ENCODE measurements at regions not wholly inside any gene's neighbourhood (a gene's known extent, or its start where the extent isn't known, plus 50 kb on each side); places are given as distances from the start of the nearest gene placed in this dataset.

GRCh38 chr20:52799130-52799529 is 173.0 kb upstream of the TSHZ2 start:
- DNase-seq (ENCODE audit: low read depth): no peak
- no peaks in the 10 kb centered on the region for H3K36me3 ChIP-seq (ENCODE audit: control insufficient read depth, insufficient read depth, low read length)
- TF ChIP-seq CTCF (IDR thresholded peaks at IDR 0.05; ENCODE audit: insufficient read depth, low read length, poor library complexity, severe bottlenecking): no peak
- H3K4me3 ChIP-seq (ENCODE audit: low read depth, low read length): no peak overlapping the region
- H3K27me3 ChIP-seq (ENCODE audit: control insufficient read depth, insufficient read depth, low read length): no peaks in the 10 kb centered on the region

GRCh38 chr20:52798124-52798523 is 174.0 kb upstream of the TSHZ2 start:
- no peak for DNase-seq (ENCODE audit: low read depth)
- Histone ChIP-seq H3K4me3 (ENCODE audit: low read depth, low read length) (no peak overlapping the region), H3K27me3 (ENCODE audit: control insufficient read depth, insufficient read depth, low read length) (no peaks in the 10 kb centered on the region), H3K36me3 (ENCODE audit: control insufficient read depth, insufficient read depth, low read length) (no peaks in the 10 kb centered on the region)
- no peak for TF ChIP-seq CTCF (IDR thresholded peaks at IDR 0.05; ENCODE audit: insufficient read depth, low read length, poor library complexity, severe bottlenecking)

- Histone ChIP-seq H3K4me3 (ENCODE audit: low read depth, low read length) (no peak overlapping the region), H3K36me3 (ENCODE audit: control insufficient read depth, insufficient read depth, low read length) (no peaks in the 10 kb centered on the region), H3K27me3 (ENCODE audit: control insufficient read depth, insufficient read depth, low read length) (no peaks in the 10 kb centered on the region)
- no peak for TF ChIP-seq CTCF (IDR thresholded peaks at IDR 0.05; ENCODE audit: insufficient read depth, low read length, poor library complexity, severe bottlenecking)
- no peak for DNase-seq (ENCODE audit: low read depth)
Observed at GRCh38 chr20:52794853-52795252, 177.3 kb upstream of the TSHZ2 start.

- DNase-seq (ENCODE audit: low read depth): no peak
- Histone ChIP-seq H3K36me3 (ENCODE audit: control insufficient read depth, insufficient read depth, low read length) (no peaks in the 10 kb centered on the region), H3K4me3 (ENCODE audit: low read depth, low read length) (no peak overlapping the region), H3K27me3 (ENCODE audit: control insufficient read depth, insufficient read depth, low read length) (no peaks in the 10 kb centered on the region)
- TF ChIP-seq CTCF (IDR thresholded peaks at IDR 0.05; ENCODE audit: insufficient read depth, low read length, poor library complexity, severe bottlenecking): no peak
Observed at GRCh38 chr20:52793339-52793963, 178.7 kb upstream of the TSHZ2 start.

- no peak for DNase-seq (ENCODE audit: low read depth)
- Histone ChIP-seq H3K36me3 (ENCODE audit: control insufficient read depth, insufficient read depth, low read length) (no peaks in the 10 kb centered on the region), H3K27me3 (ENCODE audit: control insufficient read depth, insufficient read depth, low read length) (no peaks in the 10 kb centered on the region), H3K4me3 (ENCODE audit: low read depth, low read length) (no peak overlapping the region)
- no peak for TF ChIP-seq CTCF (IDR thresholded peaks at IDR 0.05; ENCODE audit: insufficient read depth, low read length, poor library complexity, severe bottlenecking)
Observed at GRCh38 chr20:52791091-52791490, 181.1 kb upstream of the TSHZ2 start.

GRCh38 chr20:52789716-52790115 is 182.4 kb upstream of the TSHZ2 start:
- H3K27me3 ChIP-seq (ENCODE audit: control insufficient read depth, insufficient read depth, low read length): no peaks in the 10 kb centered on the region
- H3K4me3 ChIP-seq (ENCODE audit: low read depth, low read length): no peak overlapping the region
- no peak for DNase-seq (ENCODE audit: low read depth)
- H3K36me3 ChIP-seq (ENCODE audit: control insufficient read depth, insufficient read depth, low read length): no peaks in the 10 kb centered on the region
- no peak for TF ChIP-seq CTCF (IDR thresholded peaks at IDR 0.05; ENCODE audit: insufficient read depth, low read length, poor library complexity, severe bottlenecking)

Measured in kidney epithelial cell (primary cell).